Cardiac muscle cell (in vitro differentiated cells and primary cell): ENCODE measurements at regions not wholly inside any gene's neighbourhood (a gene's known extent, or its start where the extent isn't known, plus 50 kb on each side); places are given as distances from the start of the nearest gene placed in this dataset.
A peak's percentile ranks its signal among the peaks of the same experiment; 100 is the strongest.
"Not testable (repeated sequence)": the region's sequence is repeated elsewhere in the genome, so short reads cannot be mapped to it uniquely, and the experiment has no call there.

ENCODE experiments used
- DNase-seq, 2 donors: peaks; one replicate each; pipeline versions ENCODE4 v3.0.0 to v3.0.0-alpha.2; 2010 to 2017; ENCODE audit warnings: low read depth in 1 of 2, low spot score in 1 of 2
- H3K27ac ChIP-seq: fragments of 200-600 bp; sonication (generic); 2 replicates; pipeline ENCODE4 v1.5.1; 2016
- H3K27me3 ChIP-seq: fragments of 200-600 bp; sonication (generic); 2 replicates; pipeline ENCODE4 v1.6.0; 2016; ENCODE audit warnings: control low read depth
- H3K36me3 ChIP-seq: fragments of 200-600 bp; sonication (generic); 2 replicates; pipeline ENCODE4 v1.5.1; 2016; ENCODE audit warnings: control low read depth
- H3K4me1 ChIP-seq: fragments of 200-600 bp; sonication (generic); 2 replicates; pipeline ENCODE4 v1.8.1; 2017; ENCODE audit warnings: low read depth, mild to moderate bottlenecking, mixed run types
- H3K4me3 ChIP-seq: fragments of 200-600 bp; sonication (generic); 2 replicates; pipeline ENCODE4 v1.5.1; 2016; ENCODE audit warnings: mild to moderate bottlenecking
- H3K9me3 ChIP-seq: fragments of 200-600 bp; sonication (generic); 2 replicates; pipeline ENCODE4 v1.5.1; 2017; ENCODE audit warnings: low read depth, mild to moderate bottlenecking, control low read depth
- CTCF ChIP-seq: IDR thresholded peaks from 2 replicates; pipeline ENCODE4 v1.5.1; 2012; ENCODE audit warnings: low read depth, mild to moderate bottlenecking, low read length

GRCh38 chr2:131753640-131754561, 226.2 kb downstream of the CCDC74A start:
- H3K27me3 ChIP-seq: no peaks in the 10 kb centered on the region
- no peak for TF ChIP-seq CTCF

GRCh38 chr2:131754929-131755720, 227.4 kb downstream of the CCDC74A start:
- no peak overlapping the region for H3K4me3 ChIP-seq
- H3K9me3 ChIP-seq: no peaks in the 10 kb centered on the region
- H3K27me3 ChIP-seq: no peaks in the 10 kb centered on the region
- H3K27ac ChIP-seq: no peak overlapping the region
- no peaks in the 10 kb centered on the region for H3K36me3 ChIP-seq
- no peaks in the 10 kb centered on the region for H3K4me1 ChIP-seq
- DNase-seq: no peak
- TF ChIP-seq CTCF: no peak

More at GRCh38 chr2:131753640-131754561, 226.2 kb downstream of the CCDC74A start:
- no peak for DNase-seq
- H3K9me3 ChIP-seq: no peaks in the 10 kb centered on the region
- H3K36me3 ChIP-seq: no peaks in the 10 kb centered on the region
- no peak overlapping the region for H3K4me3 ChIP-seq
- H3K4me1 ChIP-seq: no peaks in the 10 kb centered on the region
- no peak overlapping the region for H3K27ac ChIP-seq

GRCh38 chr2:131756141-131756907, 228.6 kb downstream of the CCDC74A start:
- H3K4me3 ChIP-seq: no peak overlapping the region
- no peak for DNase-seq
- no peak overlapping the region for H3K27ac ChIP-seq
- no peaks in the 10 kb centered on the region for H3K36me3 ChIP-seq
- no peaks in the 10 kb centered on the region for H3K4me1 ChIP-seq
- no peaks in the 10 kb centered on the region for H3K27me3 ChIP-seq
- TF ChIP-seq CTCF: no peak
- no peaks in the 10 kb centered on the region for H3K9me3 ChIP-seq

- H3K9me3 ChIP-seq, H3K4me1 ChIP-seq, H3K27me3 ChIP-seq, H3K4me3 ChIP-seq, DNase-seq, H3K27ac ChIP-seq, H3K36me3 ChIP-seq: not testable (repeated sequence)
These were observed 231.3 kb downstream of the CCDC74A start for GRCh38 chr2:131758941-131759340.

- DNase-seq: peak in 1 of 2 donors; percentile 3
- not testable (repeated sequence) for H3K36me3 ChIP-seq
These were observed 247.4 kb downstream of the CCDC74A start for GRCh38 chr2:131774955-131775555.

GRCh38 chr2:131775903-131776506, 248.3 kb downstream of the CCDC74A start:
- H3K4me3 ChIP-seq: not testable (repeated sequence)

More at GRCh38 chr2:131774955-131775555, 247.4 kb downstream of the CCDC74A start:
- H3K27me3 ChIP-seq, H3K4me3 ChIP-seq, H3K4me1 ChIP-seq, H3K27ac ChIP-seq, H3K9me3 ChIP-seq: not testable (repeated sequence)

GRCh38 chr2:131780446-131780845, 252.8 kb downstream of the CCDC74A start:
- H3K27me3 ChIP-seq, H3K27ac ChIP-seq, H3K4me3 ChIP-seq, H3K9me3 ChIP-seq, H3K4me1 ChIP-seq, H3K36me3 ChIP-seq: not testable (repeated sequence)
- peak in 1 of 2 donors; percentile 6 for DNase-seq

More at GRCh38 chr2:131775903-131776506, 248.3 kb downstream of the CCDC74A start:
- H3K9me3 ChIP-seq, H3K4me1 ChIP-seq, H3K27me3 ChIP-seq, H3K27ac ChIP-seq, DNase-seq, H3K36me3 ChIP-seq: not testable (repeated sequence)
